HG03378 (cell line): ENCODE measurements at regions not wholly inside any gene's neighbourhood (a gene's known extent, or its start where the extent isn't known, plus 50 kb on each side); places are given as distances from the start of the nearest gene placed in this dataset.
"Not testable (repeated sequence)": the region's sequence is repeated elsewhere in the genome, so short reads cannot be mapped to it uniquely, and the experiment has no call there.

Source experiments
- ATAC-seq: cut with Tn5 transposase; IDR thresholded peaks from one replicate; pipeline ENCODE4 v1.9.1; 2021; ENCODE audit warnings: mild to moderate bottlenecking, moderate library complexity; ENCODE audit not compliant: unreplicated experiment

- no peak for ATAC-seq
These were observed 87.0 kb downstream of the PLXNA1 start for GRCh38 chr3:127069814-127070440.

- ATAC-seq: no peak
These were observed 87.9 kb downstream of the PLXNA1 start for GRCh38 chr3:127070776-127071175.

GRCh38 chr3:127071597-127072001 lies 88.7 kb downstream of the PLXNA1 start:
- ATAC-seq: no peak

GRCh38 chr3:127072221-127072771 lies 89.4 kb downstream of the PLXNA1 start:
- no peak for ATAC-seq

GRCh38 chr3:127072971-127073783 lies 90.3 kb downstream of the PLXNA1 start:
- no peak for ATAC-seq

GRCh38 chr3:127073941-127074820 lies 91.3 kb downstream of the PLXNA1 start:
- ATAC-seq: no peak

- peak; percentile 89 for ATAC-seq
These were observed 92.0 kb downstream of the PLXNA1 start for GRCh38 chr3:127074900-127075360.

- not testable (repeated sequence) for ATAC-seq
These were observed 93.5 kb downstream of the PLXNA1 start for GRCh38 chr3:127076166-127076992.

GRCh38 chr3:127077068-127077467 lies 94.2 kb downstream of the PLXNA1 start:
- ATAC-seq: no peak

- ATAC-seq: no peak
These were observed 94.7 kb downstream of the PLXNA1 start for GRCh38 chr3:127077505-127078064.

GRCh38 chr3:127078626-127079025 lies 95.7 kb downstream of the PLXNA1 start:
- ATAC-seq: no peak

- no peak for ATAC-seq
These were observed 96.3 kb downstream of the PLXNA1 start for GRCh38 chr3:127079211-127079610.

GRCh38 chr3:127081001-127081720 lies 98.2 kb downstream of the PLXNA1 start:
- ATAC-seq: no peak

- no peak for ATAC-seq
These were observed 99.2 kb downstream of the PLXNA1 start for GRCh38 chr3:127082066-127082465.

- ATAC-seq: no peak
These were observed 101.0 kb downstream of the PLXNA1 start for GRCh38 chr3:127083778-127084397.

GRCh38 chr3:127084401-127084990 lies 101.6 kb downstream of the PLXNA1 start:
- ATAC-seq: no peak

- ATAC-seq: no peak
These were observed 102.7 kb downstream of the PLXNA1 start for GRCh38 chr3:127085576-127085975.

GRCh38 chr3:127086591-127086990 lies 103.7 kb downstream of the PLXNA1 start:
- ATAC-seq: not testable (repeated sequence)
